AG04450 (cell line): ENCODE measurements at regions not wholly inside any gene's neighbourhood (a gene's known extent, or its start where the extent isn't known, plus 50 kb on each side); places are given as distances from the start of the nearest gene placed in this dataset.
"Not testable (repeated sequence)": the region's sequence is repeated elsewhere in the genome, so short reads cannot be mapped to it uniquely, and the experiment has no call there.

ENCODE experiments used
- CTCF ChIA-PET: fragments of 300-600, 350-600 bp; formaldehyde crosslinking; extraction: SDS; loops from one replicate; lab custom pipeline; 2022; ENCODE audit warnings: antibody characterized with exemption, inconsistent platforms; lab: Charles Lee
- POLR2A ChIA-PET: fragments of 350-600 bp; formaldehyde crosslinking; extraction: SDS; loops from one replicate; lab custom pipeline; 2021; ENCODE audit warnings: antibody characterized with exemption, inconsistent platforms; lab: Yijun Ruan, JAX
- DNase-seq: peaks from one replicate; pipeline ENCODE4 v3.0.0-alpha.2; 2011; ENCODE audit warnings: low read depth, low spot score
- H3K27ac ChIP-seq: one replicate; pipeline ENCODE4 v1.5.1; 2012; ENCODE audit warnings: low read depth, low read length, control low read depth
- H3K27me3 ChIP-seq: one replicate; pipeline ENCODE4 v1.6.0; 2012; ENCODE audit warnings: low read length; ENCODE audit not compliant: control insufficient read depth, insufficient read depth
- H3K4me3 ChIP-seq: 2 replicates; pipeline ENCODE4 v1.5.1; 2011; ENCODE audit warnings: mild to moderate bottlenecking, low read depth, low read length, control low read depth
- H3K9me3 ChIP-seq: 2 replicates; pipeline ENCODE4 v1.5.1; 2012; ENCODE audit warnings: low read length; ENCODE audit not compliant: control insufficient read depth, insufficient read depth
- CTCF ChIP-seq: IDR thresholded peaks from 2 replicates; pipeline ENCODE4 v1.5.1; 2011; ENCODE audit warnings: low read depth, low read length, control low read depth, inconsistent platforms

GRCh38 chr13:30520571-30520970 is 54.8 kb upstream of the HMGB1 start:
- ChIA-PET CTCF (no interaction called here), POLR2A (no interaction called here)
- H3K4me3 ChIP-seq, result no peak overlapping the region
- H3K27ac ChIP-seq, result peak overlapping the region; percentile 11
- no peaks in the 10 kb centered on the region for H3K9me3 ChIP-seq
- TF ChIP-seq CTCF, result no peak
- peak; percentile 10 for DNase-seq
- no peaks in the 10 kb centered on the region for H3K27me3 ChIP-seq

GRCh38 chr13:30523211-30523610 is 57.5 kb upstream of the HMGB1 start:
- Histone ChIP-seq H3K27me3 (no peaks in the 10 kb centered on the region), H3K9me3 (no peaks in the 10 kb centered on the region), H3K4me3 (no peak overlapping the region), H3K27ac (no peak overlapping the region)
- CTCF ChIA-PET, result no interaction called here
- DNase-seq, result no peak
- POLR2A ChIA-PET, result no interaction called here
- no peak for TF ChIP-seq CTCF

GRCh38 chr13:30523817-30524216 is 58.1 kb upstream of the HMGB1 start:
- H3K27ac ChIP-seq, DNase-seq, POLR2A ChIA-PET, H3K9me3 ChIP-seq, H3K4me3 ChIP-seq, H3K27me3 ChIP-seq: not testable (repeated sequence)
- CTCF ChIA-PET, result interaction anchor here (0.7 kb wide), 1 partner anchor 521 kb away, joined by 7 read pairs; no protein-coding TSS in a partner anchor

GRCh38 chr13:30525212-30525611 is 59.5 kb upstream of the HMGB1 start:
- CTCF ChIA-PET, H3K27me3 ChIP-seq, H3K27ac ChIP-seq, POLR2A ChIA-PET, H3K4me3 ChIP-seq, H3K9me3 ChIP-seq, DNase-seq: not testable (repeated sequence)

GRCh38 chr13:30526612-30527495 is 61.1 kb upstream of the HMGB1 start:
- CTCF ChIA-PET, result no interaction called here
- no peak overlapping the region for H3K4me3 ChIP-seq
- H3K9me3 ChIP-seq, result no peaks in the 10 kb centered on the region
- no peak overlapping the region for H3K27ac ChIP-seq
- POLR2A ChIA-PET, result no interaction called here
- no peaks in the 10 kb centered on the region for H3K27me3 ChIP-seq
- no peak for DNase-seq
- no peak for TF ChIP-seq CTCF

GRCh38 chr13:30529085-30529834 is 63.5 kb upstream of the HMGB1 start:
- H3K9me3 ChIP-seq, result no peaks in the 10 kb centered on the region
- no peak for DNase-seq
- ChIA-PET POLR2A (no interaction called here), CTCF (no interaction called here)
- H3K27ac ChIP-seq, result no peak overlapping the region
- no peak overlapping the region for H3K4me3 ChIP-seq
- no peaks in the 10 kb centered on the region for H3K27me3 ChIP-seq
- no peak for TF ChIP-seq CTCF
